Mucosa of descending colon (tissue), 3 donors: ENCODE measurements at regions not wholly inside any gene's neighbourhood (a gene's known extent, or its start where the extent isn't known, plus 50 kb on each side); places are given as distances from the start of the nearest gene placed in this dataset.

ENCODE experiments used
- ATAC-seq: fragments of 200-7000 bp; cut with Tn5 transposase; one replicate; pipeline ENCODE4 v1.9.1; 2020; ENCODE audit warnings: mild to moderate bottlenecking, moderate library complexity
- DNase-seq, 3 donors: peaks; one replicate each; pipeline ENCODE4 v3.0.0-alpha.2; 2020
- H3K36me3 ChIP-seq: fragments of 200-600 bp; one replicate; pipeline ENCODE4 v1.8.0; 2021; ENCODE audit warnings: low read depth, mild to moderate bottlenecking
- H3K4me1 ChIP-seq: fragments of 200-600 bp; one replicate; pipeline ENCODE4 v1.8.0; 2021; ENCODE audit warnings: low read depth, mild to moderate bottlenecking
- H3K4me3 ChIP-seq: fragments of 200-600 bp; one replicate; pipeline ENCODE4 v1.8.0; 2021; ENCODE audit warnings: mild to moderate bottlenecking
- H3K9me3 ChIP-seq: fragments of 200-600 bp; one replicate; pipeline ENCODE4 v1.8.0; 2021; ENCODE audit warnings: mild to moderate bottlenecking
- intact Hi-C, 2 donors: fragments of 100-400 bp; cut with DNase I in 1 of 2; cut with micrococcal nuclease in 1 of 2; formaldehyde crosslinking; loops; one replicate each; pipeline versions ENCODE4 v1.11.0 to v1.11.1; 2022; cut with DNase I, micrococcal nuclease
- TF ChIP-seq, protein P1 (sequence below): fragments of 200-600 bp; IDR thresholded peaks from one replicate; pipeline ENCODE4 v1.8.0; 2022; ENCODE audit warnings: antibody characterized with exemption, mild to moderate bottlenecking
- donor health status: DM: no; HTN: no; CAD: no; lungs with moderate emphysema.
- donor health status: DM: no; HTN: no; CAD: no.
- donor health status: DM: no; HTN: yes; CAD: no.

DNA sequence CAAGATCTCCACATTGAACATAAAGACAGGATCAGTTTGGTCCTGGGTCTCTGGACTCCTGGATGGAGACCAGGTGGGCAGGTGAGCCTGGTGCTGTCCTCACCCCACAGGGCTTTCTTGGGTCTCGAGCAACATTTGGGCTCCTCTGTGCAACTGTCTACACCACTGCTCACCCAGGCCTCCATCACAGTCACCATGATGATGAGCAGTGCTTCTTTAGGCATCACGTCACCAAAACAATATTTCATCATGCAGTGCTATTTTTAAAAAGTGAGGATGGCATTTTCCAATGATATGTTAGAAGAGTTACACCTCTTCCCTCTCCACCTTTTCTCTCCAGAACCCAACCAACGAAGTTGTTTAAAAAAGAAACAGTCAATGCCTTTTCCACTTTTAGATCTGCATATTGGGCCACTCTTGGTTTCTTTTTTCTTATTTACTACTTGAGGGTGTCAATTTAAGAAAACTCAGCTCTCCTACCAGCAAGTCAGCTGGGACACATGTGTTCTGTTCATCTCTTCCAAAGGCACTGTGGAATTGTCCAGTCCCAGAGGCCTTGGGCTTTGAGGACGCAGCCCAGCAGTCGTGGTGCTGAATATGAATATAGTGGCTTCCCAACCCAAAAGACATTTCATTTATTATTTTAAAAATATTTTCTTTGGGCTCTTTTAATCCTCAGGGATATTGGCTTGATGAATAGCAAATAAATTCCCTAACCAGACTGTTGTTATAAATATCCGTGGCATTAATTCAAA, 405.7 kb downstream of the KCNRG start:
- ATAC-seq = no peak
- TF ChIP-seq, protein P1, sequence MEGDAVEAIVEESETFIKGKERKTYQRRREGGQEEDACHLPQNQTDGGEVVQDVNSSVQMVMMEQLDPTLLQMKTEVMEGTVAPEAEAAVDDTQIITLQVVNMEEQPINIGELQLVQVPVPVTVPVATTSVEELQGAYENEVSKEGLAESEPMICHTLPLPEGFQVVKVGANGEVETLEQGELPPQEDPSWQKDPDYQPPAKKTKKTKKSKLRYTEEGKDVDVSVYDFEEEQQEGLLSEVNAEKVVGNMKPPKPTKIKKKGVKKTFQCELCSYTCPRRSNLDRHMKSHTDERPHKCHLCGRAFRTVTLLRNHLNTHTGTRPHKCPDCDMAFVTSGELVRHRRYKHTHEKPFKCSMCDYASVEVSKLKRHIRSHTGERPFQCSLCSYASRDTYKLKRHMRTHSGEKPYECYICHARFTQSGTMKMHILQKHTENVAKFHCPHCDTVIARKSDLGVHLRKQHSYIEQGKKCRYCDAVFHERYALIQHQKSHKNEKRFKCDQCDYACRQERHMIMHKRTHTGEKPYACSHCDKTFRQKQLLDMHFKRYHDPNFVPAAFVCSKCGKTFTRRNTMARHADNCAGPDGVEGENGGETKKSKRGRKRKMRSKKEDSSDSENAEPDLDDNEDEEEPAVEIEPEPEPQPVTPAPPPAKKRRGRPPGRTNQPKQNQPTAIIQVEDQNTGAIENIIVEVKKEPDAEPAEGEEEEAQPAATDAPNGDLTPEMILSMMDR = no peak
- Histone ChIP-seq H3K4me1 (no peaks in the 10 kb centered on the region), H3K36me3 (no peaks in the 10 kb centered on the region), H3K9me3 (no peaks in the 10 kb centered on the region), H3K4me3 (no peak overlapping the region)
- no peak for DNase-seq
- intact Hi-C loops = no loop called here

DNA sequence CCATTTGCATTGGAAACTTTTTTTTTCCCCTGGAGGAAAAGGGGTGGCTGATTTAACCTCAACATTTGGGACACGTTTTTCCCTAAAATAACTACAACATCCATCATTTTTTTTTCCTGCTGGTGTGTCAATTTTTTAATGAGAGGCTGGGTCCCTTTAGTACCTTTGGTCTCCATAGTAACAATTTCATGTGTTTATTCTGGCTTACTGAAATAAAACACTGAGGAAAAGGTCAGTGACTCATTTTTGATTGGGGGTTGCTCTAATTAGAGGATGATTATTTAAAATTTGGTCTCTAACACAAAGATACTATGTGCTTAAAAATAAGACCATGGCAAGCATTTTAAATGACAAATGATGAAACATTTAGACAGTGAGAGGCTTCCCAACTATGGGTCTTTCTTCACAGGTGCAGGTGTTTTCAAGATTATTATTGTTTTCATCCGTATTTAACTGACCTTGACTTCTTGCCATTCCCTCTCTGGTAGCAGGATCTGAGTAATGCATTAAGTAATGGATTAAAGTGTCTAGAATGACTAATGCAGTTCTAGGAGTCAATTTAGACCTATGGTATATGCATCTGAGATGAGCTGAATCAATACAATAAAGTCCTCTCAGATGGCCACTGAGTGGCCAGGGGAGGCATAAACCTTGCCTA, 406.4 kb downstream of the KCNRG start:
- Histone ChIP-seq H3K9me3 (no peaks in the 10 kb centered on the region), H3K36me3 (no peaks in the 10 kb centered on the region), H3K4me3 (no peak overlapping the region), H3K4me1 (no peaks in the 10 kb centered on the region)
- no peak for ATAC-seq
- TF ChIP-seq, protein P1 = no peak
- no peak for DNase-seq
- intact Hi-C loops = no loop called here

DNA sequence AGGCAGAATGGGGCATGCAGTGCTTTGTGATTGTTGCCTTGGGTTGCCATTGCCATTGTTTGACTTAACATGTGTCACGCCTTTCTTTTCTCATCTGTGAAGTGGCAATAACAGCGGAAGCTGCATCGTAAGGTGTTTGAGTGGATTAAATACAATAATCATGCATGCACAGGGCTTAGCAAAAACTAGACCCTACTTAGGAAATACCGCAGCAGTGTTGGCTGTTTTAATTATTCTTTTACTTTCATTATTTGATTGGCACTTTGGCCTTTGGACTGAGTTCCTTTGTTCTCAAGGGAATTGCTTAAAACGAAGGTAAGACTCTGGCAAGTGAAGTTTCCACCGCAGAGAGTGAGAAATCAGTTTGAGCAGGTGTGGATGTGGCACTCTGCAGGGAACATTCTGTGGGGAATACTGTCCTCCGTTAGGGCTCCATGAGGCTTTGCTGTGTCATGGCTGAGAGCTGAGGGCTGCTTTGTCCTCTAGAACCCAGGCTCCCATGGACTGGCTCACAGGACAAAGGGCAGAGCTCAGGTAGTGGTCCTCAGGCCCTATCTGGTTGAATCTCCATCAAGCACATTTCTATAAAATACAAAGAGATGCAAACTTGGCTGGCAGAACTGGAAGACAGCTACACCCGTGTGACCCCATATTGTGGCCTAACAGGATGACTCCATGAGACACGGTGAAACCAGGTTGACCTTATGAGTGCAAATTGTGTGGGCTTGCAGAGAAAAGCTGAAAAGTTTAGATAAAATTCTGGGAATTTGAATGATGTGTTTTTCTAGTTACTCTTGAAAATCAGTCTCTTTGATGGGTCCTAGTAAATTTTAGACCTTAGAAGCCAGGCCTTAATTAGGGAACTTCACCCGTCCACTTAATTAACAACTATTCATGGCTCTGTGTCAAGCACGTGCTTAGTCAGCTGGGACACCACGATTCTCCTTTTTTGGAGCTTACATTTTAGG, 407.2 kb downstream of the KCNRG start:
- Histone ChIP-seq H3K9me3 (no peaks in the 10 kb centered on the region), H3K4me3 (no peak overlapping the region), H3K4me1 (no peaks in the 10 kb centered on the region), H3K36me3 (no peaks in the 10 kb centered on the region)
- ATAC-seq = peak; percentile 68
- TF ChIP-seq, protein P1 = no peak
- no peak for DNase-seq
- intact Hi-C loops = no loop called here

DNA sequence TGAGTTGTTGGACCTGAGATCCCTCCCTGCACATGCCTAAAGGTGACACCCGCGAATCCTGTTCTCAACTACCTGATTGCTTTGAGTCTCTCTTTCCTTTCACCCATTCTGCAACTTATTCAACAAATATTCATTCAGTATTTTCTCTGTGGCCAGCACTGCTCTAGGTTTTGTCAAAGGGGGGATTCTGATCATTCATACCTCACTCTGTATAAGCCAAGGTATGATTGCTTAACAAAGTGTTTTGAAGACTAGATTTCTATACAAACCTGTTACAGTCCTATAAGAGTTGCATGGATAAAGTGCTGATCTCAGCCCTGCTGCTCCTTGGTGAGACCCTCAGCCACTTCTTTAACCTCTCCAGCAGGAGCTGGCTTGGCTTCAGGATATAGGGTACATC, 409.7 kb downstream of the KCNRG start:
- DNase-seq = no peak
- no peaks in the 10 kb centered on the region for H3K36me3 ChIP-seq
- intact Hi-C loops = no loop called here
- H3K4me1 ChIP-seq = no peaks in the 10 kb centered on the region
- no peak for ATAC-seq
- TF ChIP-seq, protein P1 = no peak
- no peaks in the 10 kb centered on the region for H3K9me3 ChIP-seq
- no peak overlapping the region for H3K4me3 ChIP-seq

DNA sequence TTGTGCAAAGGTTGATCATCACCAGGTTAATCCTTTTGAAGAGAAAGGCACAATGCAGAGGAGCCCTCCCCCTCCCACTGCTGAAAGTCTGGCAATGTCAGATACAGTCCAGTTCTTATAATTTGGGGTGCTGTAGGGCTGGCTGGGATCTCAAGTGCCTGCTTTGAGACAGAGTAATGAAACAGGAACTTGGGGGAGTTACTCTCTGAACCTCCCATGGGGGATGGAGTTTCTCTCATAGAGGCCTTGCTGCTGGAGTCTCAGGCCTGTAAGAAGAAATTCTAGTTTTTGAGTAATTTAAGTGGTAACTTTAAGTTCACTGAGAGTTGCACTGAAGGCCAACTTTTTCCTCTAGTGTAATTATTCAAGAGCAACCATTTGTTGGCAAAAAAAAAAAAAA, 410.5 kb downstream of the KCNRG start:
- Histone ChIP-seq H3K36me3 (no peaks in the 10 kb centered on the region), H3K4me1 (no peaks in the 10 kb centered on the region), H3K9me3 (no peaks in the 10 kb centered on the region), H3K4me3 (no peak overlapping the region)
- DNase-seq (no peak), ATAC-seq (no peak)
- TF ChIP-seq, protein P1 = no peak
- intact Hi-C loops = no loop called here
